ENCODE measurements at regions not wholly inside any gene's neighbourhood (a gene's known extent, or its start where the extent isn't known, plus 50 kb on each side); places are given as distances from the start of the nearest gene placed in this dataset.

DNA sequence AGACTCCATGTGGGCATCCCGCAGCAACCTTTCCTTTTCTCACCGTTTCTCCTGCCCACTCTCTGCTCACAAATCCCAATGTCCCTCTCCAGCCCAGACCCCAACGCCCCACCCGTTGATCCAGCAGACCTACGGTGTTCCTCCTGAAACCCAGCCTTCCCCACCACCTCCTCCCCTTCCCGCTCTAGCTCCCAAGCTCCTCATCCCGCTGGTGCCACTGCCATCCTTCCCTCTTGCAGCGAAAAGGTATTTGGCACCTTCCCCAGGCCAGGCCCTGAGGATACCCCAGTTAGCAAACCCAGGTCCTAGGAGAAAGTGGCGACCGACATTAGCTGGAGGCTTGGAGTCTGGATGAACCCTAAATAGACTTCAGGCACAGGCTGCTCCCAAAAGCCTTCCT lies 84.0 kb upstream of the RTL6 start:
- Histone ChIP-seq H3K36me3 (ENCODE audit: low read depth, missing control alignments) (no peaks in the 10 kb centered on the region), H3K27ac (no peak overlapping the region), H3K4me3 (no peak overlapping the region), H3K27me3 (no peaks in the 10 kb centered on the region), H3K9me3 (no peaks in the 10 kb centered on the region), H3K4me1 (no peaks in the 10 kb centered on the region)
- 92 to 97% methylated on average over 10 of the region's 10 CpGs for WGBS, 2 donors
- no peak for TF ChIP-seq POLR2A (IDR thresholded peaks at IDR 0.05)
- TF ChIP-seq, protein P1, sequence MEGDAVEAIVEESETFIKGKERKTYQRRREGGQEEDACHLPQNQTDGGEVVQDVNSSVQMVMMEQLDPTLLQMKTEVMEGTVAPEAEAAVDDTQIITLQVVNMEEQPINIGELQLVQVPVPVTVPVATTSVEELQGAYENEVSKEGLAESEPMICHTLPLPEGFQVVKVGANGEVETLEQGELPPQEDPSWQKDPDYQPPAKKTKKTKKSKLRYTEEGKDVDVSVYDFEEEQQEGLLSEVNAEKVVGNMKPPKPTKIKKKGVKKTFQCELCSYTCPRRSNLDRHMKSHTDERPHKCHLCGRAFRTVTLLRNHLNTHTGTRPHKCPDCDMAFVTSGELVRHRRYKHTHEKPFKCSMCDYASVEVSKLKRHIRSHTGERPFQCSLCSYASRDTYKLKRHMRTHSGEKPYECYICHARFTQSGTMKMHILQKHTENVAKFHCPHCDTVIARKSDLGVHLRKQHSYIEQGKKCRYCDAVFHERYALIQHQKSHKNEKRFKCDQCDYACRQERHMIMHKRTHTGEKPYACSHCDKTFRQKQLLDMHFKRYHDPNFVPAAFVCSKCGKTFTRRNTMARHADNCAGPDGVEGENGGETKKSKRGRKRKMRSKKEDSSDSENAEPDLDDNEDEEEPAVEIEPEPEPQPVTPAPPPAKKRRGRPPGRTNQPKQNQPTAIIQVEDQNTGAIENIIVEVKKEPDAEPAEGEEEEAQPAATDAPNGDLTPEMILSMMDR (IDR thresholded peaks at IDR 0.05) = no peak
- DNase-seq = no peak
- intact Hi-C loops (cut with DNase I; ENCODE audit: low total_unique reads) = no loop called here

DNA sequence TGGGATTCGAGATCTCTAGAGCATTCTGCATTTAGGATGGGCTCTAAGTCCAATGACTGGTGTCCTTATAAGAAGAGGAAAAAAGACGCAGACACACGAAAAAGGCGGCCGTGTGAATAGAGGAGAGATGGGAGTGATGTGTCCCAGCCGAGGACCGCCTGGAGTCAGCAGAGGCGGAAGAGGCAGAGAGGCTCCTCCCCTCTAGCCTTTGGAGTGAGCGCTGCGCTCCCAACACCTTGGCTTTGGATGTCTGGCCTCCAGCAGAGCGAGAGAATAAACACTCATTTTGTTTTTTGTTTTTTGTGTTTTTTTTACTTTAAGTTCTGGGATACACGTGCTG lies 83.0 kb upstream of the RTL6 start:
- no peak for DNase-seq
- no peaks in the 10 kb centered on the region for H3K36me3 ChIP-seq (ENCODE audit: low read depth, missing control alignments)
- intact Hi-C loops (cut with DNase I; ENCODE audit: low total_unique reads) = no loop called here
- WGBS, 2 donors = 79 to 91% methylated on average over 12 of the region's 12 CpGs
- no peaks in the 10 kb centered on the region for H3K4me1 ChIP-seq
- H3K27me3 ChIP-seq = no peaks in the 10 kb centered on the region
- no peak overlapping the region for H3K4me3 ChIP-seq
- H3K9me3 ChIP-seq = no peaks in the 10 kb centered on the region
- TF ChIP-seq POLR2A (IDR thresholded peaks at IDR 0.05) = no peak
- TF ChIP-seq, protein P1 (IDR thresholded peaks at IDR 0.05) = no peak
- H3K27ac ChIP-seq = no peak overlapping the region

DNA sequence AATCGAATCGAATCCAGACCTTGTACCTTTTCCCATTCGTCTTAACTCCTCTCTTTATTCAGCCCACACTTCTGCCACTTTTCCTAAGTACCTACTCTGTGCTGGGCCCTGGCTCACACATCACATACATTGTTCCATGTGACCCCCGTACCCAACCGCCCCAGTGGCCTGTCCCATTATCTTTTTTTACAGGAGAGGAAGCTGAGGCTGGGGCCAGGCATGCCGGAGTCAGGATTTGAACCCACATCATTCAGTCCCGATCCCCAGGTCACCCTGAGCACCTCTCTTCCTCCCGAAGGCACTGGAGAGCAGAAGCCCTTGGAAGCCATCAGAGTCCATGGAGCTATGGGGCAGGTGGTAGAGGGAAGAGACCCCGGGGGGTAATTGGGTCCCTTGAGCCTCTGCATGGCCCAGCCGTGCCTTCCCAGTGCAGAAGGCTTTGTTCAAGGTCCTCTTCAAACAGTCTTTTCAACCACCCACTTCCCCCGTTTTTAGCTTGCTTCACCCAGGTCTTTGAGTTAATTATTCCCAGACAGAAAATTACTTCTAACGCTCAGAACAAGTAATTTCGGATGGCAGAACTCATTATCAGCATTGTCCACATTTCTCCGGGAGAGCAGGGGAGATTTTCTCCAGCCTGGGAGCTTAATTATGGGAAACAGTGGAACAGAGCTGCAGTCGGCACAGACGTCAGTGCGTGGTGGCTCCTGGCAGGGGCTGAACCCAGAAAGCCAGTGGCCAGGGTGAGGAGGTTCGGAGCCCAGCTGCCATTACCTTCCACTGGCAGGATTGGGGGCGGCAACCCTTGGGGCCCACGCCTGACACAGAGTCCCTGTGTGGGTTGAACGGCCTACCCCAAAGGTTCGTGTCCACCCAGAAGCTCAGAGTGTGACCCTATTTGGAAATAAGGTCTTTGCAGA lies 82.4 kb upstream of the RTL6 start:
- H3K27ac ChIP-seq = no peak overlapping the region
- no peaks in the 10 kb centered on the region for H3K27me3 ChIP-seq
- no peaks in the 10 kb centered on the region for H3K9me3 ChIP-seq
- H3K4me1 ChIP-seq = no peaks in the 10 kb centered on the region
- whole genome bisulfite sequencing, 2 donors = 81 to 85% methylated on average over 20 to 22 of the region's 22 CpGs
- no peak overlapping the region for H3K4me3 ChIP-seq
- no peak for TF ChIP-seq POLR2A (IDR thresholded peaks at IDR 0.05)
- TF ChIP-seq, protein P1 (IDR thresholded peaks at IDR 0.05) = no peak
- intact Hi-C loops (cut with DNase I; ENCODE audit: low total_unique reads) = no loop called here
- DNase-seq = no peak
- no peaks in the 10 kb centered on the region for H3K36me3 ChIP-seq (ENCODE audit: low read depth, missing control alignments)

DNA sequence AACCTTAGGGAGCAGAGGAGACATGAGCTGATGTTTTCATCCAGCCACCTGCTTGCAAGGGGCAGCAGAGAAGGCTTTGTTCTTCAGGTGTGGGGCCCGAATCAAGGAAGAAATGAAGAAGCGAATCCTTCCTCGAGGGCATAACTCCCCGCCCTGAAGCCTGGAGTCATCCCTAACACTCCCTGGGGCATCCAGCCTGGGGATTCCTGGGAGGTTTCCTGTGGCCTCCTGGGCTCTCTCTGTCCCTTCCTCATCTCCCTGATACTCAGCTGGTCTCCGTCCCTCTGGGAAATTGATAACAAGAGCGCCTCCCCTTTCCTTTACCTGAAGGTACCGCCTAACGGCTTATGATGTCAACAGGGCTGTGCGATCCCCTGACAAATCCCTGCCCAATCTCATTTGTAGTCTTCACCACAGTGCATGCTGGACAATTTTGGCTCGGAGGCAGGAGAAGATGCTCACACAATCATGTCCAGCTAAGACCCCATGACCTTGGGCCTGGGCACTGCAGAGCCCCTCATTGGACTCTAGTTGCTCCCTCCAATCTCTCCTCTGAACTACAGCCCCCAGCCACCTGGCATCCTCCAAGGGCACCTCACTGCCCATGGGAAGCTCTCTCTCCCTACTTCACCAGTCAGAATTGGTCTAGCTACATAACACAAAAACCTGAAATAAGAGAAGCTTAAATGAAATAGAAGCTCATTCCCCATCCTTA lies 80.6 kb upstream of the RTL6 start:
- 78 to 81% methylated on average over 10 of the region's 10 CpGs for WGBS, 2 donors
- TF ChIP-seq, protein P1 (IDR thresholded peaks at IDR 0.05) = no peak
- no peak for TF ChIP-seq POLR2A (IDR thresholded peaks at IDR 0.05)
- DNase-seq = no peak
- no peaks in the 10 kb centered on the region for H3K36me3 ChIP-seq (ENCODE audit: low read depth, missing control alignments)
- no peak overlapping the region for H3K4me3 ChIP-seq
- no peaks in the 10 kb centered on the region for H3K9me3 ChIP-seq
- no peaks in the 10 kb centered on the region for H3K27me3 ChIP-seq
- no peak overlapping the region for H3K27ac ChIP-seq
- peaks cover 4% of the 10 kb centered on the region for H3K4me1 ChIP-seq
- intact Hi-C loops (cut with DNase I; ENCODE audit: low total_unique reads) = no loop called here

All from testis (tissue), 2 donors.